HTR-8/SVneo (cell line): ENCODE measurements at regions not wholly inside any gene's neighbourhood (a gene's known extent, or its start where the extent isn't known, plus 50 kb on each side); places are given as distances from the start of the nearest gene placed in this dataset.
A peak's percentile ranks its signal among the peaks of the same experiment; 100 is the strongest.
"Not testable (repeated sequence)": the region's sequence is repeated elsewhere in the genome, so short reads cannot be mapped to it uniquely, and the experiment has no call there.

Experiments
- DNase-seq: peaks from one replicate; pipeline ENCODE4 v3.0.0; 2011; ENCODE audit warnings: low spot score, mixed read lengths; ENCODE audit not compliant: insufficient read length
- FAIRE-seq: peaks from 2 replicates; lab custom pipeline; 2011; peaks lifted over from hg19 to GRCh38; lab: Jason Lieb, UNC

GRCh38 chr2:187774551-187775071 is 220.4 kb upstream of the TFPI start:
- FAIRE-seq, result peak; percentile 16
- no peak for DNase-seq

DNA sequence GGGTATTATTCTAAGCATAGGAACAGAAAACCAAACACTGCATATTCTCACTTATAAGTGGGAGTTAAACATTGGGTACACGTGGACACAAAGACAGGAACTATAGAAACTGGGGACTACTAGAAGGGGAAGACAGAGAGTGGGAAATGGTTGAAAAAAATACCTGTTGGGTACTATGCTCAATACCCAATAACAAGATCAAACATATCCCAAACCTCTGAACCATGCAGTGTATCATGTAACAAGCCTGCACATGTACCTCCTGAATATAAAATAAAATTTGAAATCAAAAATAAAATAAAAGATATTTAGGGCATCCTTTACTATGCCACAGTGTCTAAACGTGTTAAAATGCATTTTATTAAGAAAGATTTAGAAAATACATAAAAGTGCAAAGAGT is 221.0 kb upstream of the TFPI start:
- no peak for FAIRE-seq

DNA sequence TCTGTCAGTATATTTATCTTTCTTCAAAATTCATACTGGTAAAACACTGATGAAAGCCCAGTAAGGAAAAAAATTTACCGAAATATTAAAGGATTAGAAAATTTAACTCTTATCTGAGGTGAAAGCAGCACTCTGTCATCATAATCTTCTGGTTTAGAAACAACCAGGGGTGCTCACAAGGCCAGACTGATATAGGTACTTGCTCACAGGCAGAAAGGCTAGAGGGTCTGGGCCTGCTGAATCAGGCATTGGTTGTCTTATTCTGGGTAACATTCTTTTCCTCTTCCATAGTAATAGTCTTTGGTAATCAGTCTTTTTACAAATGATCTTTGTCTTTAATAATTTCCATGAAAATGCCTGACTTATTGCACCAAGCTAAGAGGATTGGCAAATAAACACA is 221.4 kb upstream of the TFPI start:
- FAIRE-seq (no peak), DNase-seq (no peak)

More for the DNA sequence above, 221.0 kb upstream of the TFPI start:
- DNase-seq, result no peak

- DNase-seq (no peak), FAIRE-seq (no peak)
Measured at GRCh38 chr2:187782301-187782700, 228.1 kb upstream of the TFPI start.

- DNase-seq (no peak), FAIRE-seq (peak; percentile 60)
Measured at GRCh38 chr2:187783446-187783845, 229.2 kb upstream of the TFPI start.

DNA sequence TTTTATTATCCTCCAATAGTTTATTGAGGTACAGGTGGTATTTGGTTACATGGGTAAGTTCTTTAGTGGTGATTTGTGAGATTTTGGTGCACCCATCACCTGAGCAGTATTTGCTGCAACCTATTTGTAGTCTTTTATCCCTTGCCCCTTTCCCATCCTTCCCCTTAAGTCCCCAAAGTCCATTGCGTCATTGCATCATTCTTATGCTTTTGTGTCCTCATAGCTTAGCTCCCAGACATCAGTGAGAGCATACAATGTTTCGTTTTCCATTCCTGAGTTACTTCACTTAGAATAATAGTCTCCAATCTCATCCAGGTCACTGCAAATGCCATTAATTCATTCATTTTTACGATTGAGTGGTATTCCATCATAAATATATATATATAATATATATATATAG is 229.9 kb upstream of the TFPI start:
- not testable (repeated sequence) for FAIRE-seq

DNA sequence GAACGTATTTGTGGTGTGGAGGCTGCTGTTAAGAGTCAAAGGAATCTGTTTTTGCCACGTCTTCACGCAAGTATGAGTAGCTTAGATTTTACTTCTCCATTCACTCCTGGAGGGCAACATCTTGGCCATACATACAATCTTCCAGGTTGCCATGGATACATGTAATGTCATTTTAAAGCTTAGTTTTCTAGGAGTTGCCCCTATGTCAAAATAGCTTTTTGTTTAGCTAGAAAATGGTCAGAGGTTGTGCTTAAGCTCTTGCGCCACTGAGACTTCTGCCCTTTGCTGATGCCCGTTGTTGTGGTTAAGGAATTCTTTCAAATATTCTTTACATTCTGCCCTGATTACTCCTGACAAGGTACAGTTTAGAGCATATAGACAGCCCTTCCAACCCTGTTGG is 245.4 kb upstream of the TFPI start:
- DNase-seq (no peak), FAIRE-seq (no peak)

More for the DNA sequence above, 229.9 kb upstream of the TFPI start:
- not testable (repeated sequence) for DNase-seq

DNA sequence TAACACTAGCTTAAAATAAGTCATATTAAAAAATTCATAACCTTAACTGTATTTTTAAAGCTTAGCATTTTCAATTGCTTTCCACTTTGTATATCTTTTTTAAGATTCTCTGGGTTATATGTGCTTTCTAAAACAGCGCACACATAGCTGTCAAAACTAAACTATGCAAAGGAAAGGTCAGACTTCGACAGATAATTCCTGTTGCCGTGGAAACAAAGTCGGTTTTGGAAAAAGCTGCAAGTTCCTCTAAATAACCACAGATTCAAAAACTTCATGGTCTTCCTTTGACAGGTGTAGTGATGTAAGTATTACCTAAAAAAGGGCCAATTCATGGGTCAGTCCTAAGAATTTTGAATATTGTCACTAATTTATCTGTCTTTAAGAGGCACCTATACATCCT is 249.6 kb upstream of the TFPI start:
- no peak for FAIRE-seq
- DNase-seq, result no peak

DNA sequence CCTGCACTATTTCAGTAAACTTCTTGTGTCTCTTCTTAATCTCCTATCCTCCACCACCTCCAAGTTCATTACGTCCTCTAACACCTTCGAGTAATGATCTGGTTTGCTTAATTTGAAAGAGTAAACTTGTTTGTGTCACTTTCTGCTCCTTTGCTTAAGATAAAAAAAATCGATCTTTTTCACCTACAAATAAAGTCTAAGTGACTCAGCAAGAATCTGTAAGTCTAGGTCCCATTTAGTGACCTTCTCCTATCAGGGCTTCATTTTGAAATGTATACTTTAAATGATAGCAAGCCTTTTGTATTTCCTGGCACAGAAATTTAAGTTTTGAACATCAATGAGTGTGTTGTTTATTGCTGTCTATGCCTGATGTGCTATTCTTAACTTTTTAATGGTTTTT is 260.9 kb upstream of the TFPI start:
- DNase-seq, result no peak
- FAIRE-seq, result no peak

GRCh38 chr2:187819624-187820023 is 265.4 kb upstream of the TFPI start:
- DNase-seq (no peak), FAIRE-seq (no peak)

DNA sequence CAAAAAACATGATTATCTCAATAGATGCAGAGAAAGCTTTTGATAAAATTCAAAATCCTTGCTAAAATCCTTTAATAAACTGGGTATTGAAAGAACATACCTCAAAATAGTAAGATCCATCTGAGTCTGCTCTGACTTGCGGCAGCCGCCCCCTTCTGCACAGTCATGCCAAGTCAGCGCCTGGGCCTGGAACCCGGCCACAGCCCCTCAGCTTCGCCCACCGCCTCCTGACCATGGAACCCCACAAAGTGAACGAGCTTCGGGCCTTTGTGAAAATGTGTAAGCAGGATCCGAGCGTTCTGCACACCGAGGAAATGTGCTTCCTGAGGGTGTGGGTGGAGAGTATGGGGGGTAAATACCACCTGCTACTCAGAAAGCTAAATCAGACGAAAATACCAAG is 270.9 kb upstream of the TFPI start:
- no peak for DNase-seq
- no peak for FAIRE-seq

DNA sequence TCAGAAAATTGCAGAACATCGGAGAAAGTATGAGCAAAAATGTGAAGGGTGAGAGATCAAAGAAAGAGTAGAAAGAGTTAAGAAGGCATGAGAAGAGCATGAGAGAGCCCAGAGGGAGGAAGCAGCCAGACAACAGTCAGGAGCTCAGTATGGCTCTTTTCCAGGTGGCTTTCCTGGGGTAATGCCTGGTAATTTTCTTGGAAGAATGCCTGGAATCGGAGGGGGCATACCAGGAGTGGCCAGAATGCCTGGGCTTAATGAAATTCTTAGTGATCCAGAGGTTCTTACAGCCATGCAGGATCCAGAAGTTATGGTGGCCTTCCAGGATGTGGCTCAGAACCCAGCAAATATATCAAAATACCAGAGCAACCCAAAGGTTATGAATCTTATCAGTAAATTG is 271.8 kb upstream of the TFPI start:
- FAIRE-seq (no peak), DNase-seq (peak; percentile 10)

- FAIRE-seq, result no peak
Measured at GRCh38 chr2:187834787-187835186, 280.6 kb upstream of the TFPI start.

DNA sequence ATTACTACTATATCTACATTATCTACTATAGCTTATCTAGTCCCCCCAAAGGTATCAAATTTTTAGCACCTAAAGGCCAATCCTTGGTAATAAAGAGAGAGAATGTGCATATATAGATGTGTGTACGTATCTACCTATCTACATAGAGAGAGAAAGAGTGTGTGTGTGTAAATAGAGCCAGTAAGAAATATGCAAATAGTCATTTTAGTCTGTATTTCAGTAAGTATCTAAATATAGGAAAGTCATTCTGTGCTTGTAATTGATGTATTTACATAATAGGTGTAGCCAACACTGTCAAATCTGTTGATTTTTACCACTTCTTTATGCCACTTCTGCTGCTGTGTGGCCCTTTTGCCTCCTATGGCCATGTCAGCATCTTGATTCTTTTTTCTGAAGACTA is 284.5 kb upstream of the TFPI start:
- DNase-seq (no peak), FAIRE-seq (no peak)

More at GRCh38 chr2:187834787-187835186, 280.6 kb upstream of the TFPI start:
- no peak for DNase-seq

GRCh38 chr2:187842315-187842714 is 288.1 kb upstream of the TFPI start:
- FAIRE-seq, result peak; percentile 93
- no peak for DNase-seq

GRCh38 chr2:187842978-187843847 is 289.0 kb upstream of the TFPI start:
- no peak for FAIRE-seq

GRCh38 chr2:187847245-187848208 is 293.3 kb upstream of the TFPI start:
- FAIRE-seq (no peak), DNase-seq (no peak)

More at GRCh38 chr2:187842978-187843847, 289.0 kb upstream of the TFPI start:
- DNase-seq, result peak; percentile 45

DNA sequence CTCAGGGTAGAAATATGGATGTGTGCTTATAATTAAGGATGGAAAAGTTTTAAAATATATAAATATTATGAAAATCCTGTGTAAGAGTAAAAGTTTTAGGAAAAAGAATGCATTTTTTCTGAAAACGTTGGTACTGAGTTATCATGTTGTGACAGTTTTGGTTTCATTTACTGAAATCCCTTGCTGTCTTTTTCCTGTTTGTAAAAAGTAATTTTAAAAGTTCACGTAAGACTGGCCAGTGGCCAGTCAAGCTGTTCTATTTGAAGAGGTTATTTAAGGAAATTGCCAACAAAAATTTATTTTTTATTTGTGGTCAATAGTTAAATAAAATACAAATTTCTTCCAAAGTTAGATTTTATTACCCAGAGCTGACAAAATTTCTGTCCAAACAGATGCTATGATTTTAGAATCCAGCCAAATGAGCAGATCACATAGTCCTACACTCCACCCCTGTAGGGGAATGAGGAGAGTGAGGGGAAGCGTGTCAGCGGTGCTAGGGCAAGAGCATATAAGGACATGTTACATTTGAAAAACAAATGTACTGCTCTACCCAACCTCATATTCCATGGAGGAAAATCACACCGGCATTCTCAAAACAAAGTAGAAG is 297.8 kb upstream of the TFPI start:
- DNase-seq (no peak), FAIRE-seq (no peak)

DNA sequence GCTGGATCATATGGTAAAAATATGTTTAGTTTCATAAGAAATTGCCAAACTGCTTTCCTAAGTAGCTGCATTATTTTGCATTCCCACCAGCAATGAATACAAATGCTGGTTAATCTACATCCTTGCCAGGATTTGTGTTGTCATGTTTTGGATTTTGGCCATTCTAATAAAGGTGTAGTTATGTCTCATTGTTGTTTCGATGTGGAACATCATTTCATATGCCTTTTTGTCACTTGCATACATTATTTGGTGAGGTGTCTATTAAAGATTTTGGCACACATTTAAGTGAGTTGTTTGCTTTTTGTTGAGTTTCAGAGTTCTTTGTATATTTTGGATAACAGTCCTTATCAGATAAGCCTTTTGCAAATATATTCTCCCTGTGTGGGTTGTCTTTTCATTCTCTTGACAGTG is 299.2 kb upstream of the TFPI start:
- DNase-seq, result no peak
- FAIRE-seq, result no peak

- no peak for FAIRE-seq
- DNase-seq, result no peak
Measured at GRCh38 chr2:187854801-187855200, 300.6 kb upstream of the TFPI start.
